K562 (cell line): ENCODE measurements at regions not wholly inside any gene's neighbourhood (a gene's known extent, or its start where the extent isn't known, plus 50 kb on each side); places are given as distances from the start of the nearest gene placed in this dataset.

ENCODE experiments used
- ATAC-seq: fragments of 200-7000 bp; cut with Tn5 transposase; 3 replicates; pipeline ENCODE4 v1.9.1; 2020; ENCODE audit warnings: moderate library complexity
- BruUV-seq: library from RNA; stranded (reverse); fragments of 400-500 nt; replicated peaks from 2 replicates; lab custom pipeline; 2021; lab: Mats Ljungman, UMichigan
- CTCF ChIA-PET: fragments of 300-600 bp; formaldehyde crosslinking; extraction: SDS; loops from one replicate; lab custom pipeline; 2021; ENCODE audit warnings: low intra/inter-chr PET ratio; lab: Yijun Ruan, JAX
- POLR2A ChIA-PET: fragments of 300-600, 350-650 bp; sonication (Branson Sonifier 250); formaldehyde crosslinking; extraction: SDS; loops from one replicate; lab custom pipeline; 2021; ENCODE audit warnings: antibody characterized with exemption, inconsistent platforms; lab: Yijun Ruan, JAX
- DNase-seq, 4 experiments: peaks; one replicate each; pipeline versions ENCODE4 v3.0.0 to v3.0.0-alpha.2; 2011 to 2018; ENCODE audit warnings: low spot score in 3 of 4, mixed read lengths in 3 of 4; ENCODE audit errors: extremely low read depth in 1 of 4
- FAIRE-seq: peaks from 2 replicates; lab custom pipeline; 2011; peaks lifted over from hg19 to GRCh38; lab: Jason Lieb, UNC
- H2AFZ ChIP-seq: 2 replicates; pipeline ENCODE4 v1.6.0; 2011; ENCODE audit warnings: low read depth, low read length, control low read depth, inconsistent platforms
- H3K27ac ChIP-seq: fragments of 200-600 bp; 3 replicates; pipeline ENCODE4 v1.8.0; 2011; ENCODE audit warnings: low read depth, mild to moderate bottlenecking, control low read depth, inconsistent platforms, low read length, moderate library complexity, mixed read lengths; ENCODE audit errors: extremely low read depth
- H3K27me3 ChIP-seq, 2 experiments: fragments of 300-600 bp in 1 of 2; 2 replicates in 1 of 2; 3 replicates in 1 of 2; pipeline versions ENCODE4 v1.6.0 to v1.8.0; 2011; ENCODE audit warnings: inconsistent platforms in 2 of 2, low read length in 2 of 2, mild to moderate bottlenecking in 1 of 2, mixed read lengths in 1 of 2, moderate library complexity in 1 of 2; ENCODE audit not compliant: control insufficient read depth in 2 of 2, insufficient read depth in 2 of 2
- H3K36me3 ChIP-seq: fragments of 300-600 bp; 3 replicates; pipeline ENCODE4 v1.8.0; 2011; ENCODE audit warnings: mild to moderate bottlenecking, low read length, inconsistent platforms; ENCODE audit not compliant: control insufficient read depth, insufficient read depth
- H3K4me1 ChIP-seq, 2 experiments: fragments of 200-600 bp in 1 of 2; replicated peaks in 1 of 2; 2 replicates in 1 of 2; 3 replicates in 1 of 2; pipeline versions ENCODE4 v1.5.1 to v1.8.0; 2011; ENCODE audit warnings: inconsistent platforms in 2 of 2, low read length in 2 of 2, mild to moderate bottlenecking in 1 of 2, mixed read lengths in 1 of 2, moderate library complexity in 1 of 2; ENCODE audit not compliant: control insufficient read depth in 2 of 2, insufficient read depth in 2 of 2
- H3K4me2 ChIP-seq: 2 replicates; pipeline ENCODE4 v1.6.1; 2011; ENCODE audit warnings: low read length, control low read depth, inconsistent platforms, mixed read lengths; ENCODE audit not compliant: insufficient read depth
- H3K4me3 ChIP-seq: fragments of 200-600 bp; sonication (generic), shearing (Covaris generic); 2 replicates; pipeline ENCODE4 v1.5.1; 2016; ENCODE audit warnings: control low read depth, inconsistent platforms
- H3K79me2 ChIP-seq: fragments of 200-600 bp; 3 replicates; pipeline ENCODE4 v1.8.0; 2011; ENCODE audit warnings: low read length, inconsistent platforms; ENCODE audit not compliant: control insufficient read depth, insufficient read depth
- H3K9ac ChIP-seq, 2 experiments: 2 replicates each; pipeline versions ENCODE4 v1.6.0 to v1.6.1; 2011; ENCODE audit warnings: low read depth in 2 of 2, low read length in 2 of 2, control low read depth in 1 of 2, inconsistent platforms in 1 of 2, mild to moderate bottlenecking in 1 of 2, mixed read lengths in 1 of 2; ENCODE audit not compliant: insufficient read depth in 1 of 2
- H3K9me1 ChIP-seq: one replicate; pipeline ENCODE4 v1.6.0; 2011; ENCODE audit warnings: inconsistent platforms, mild to moderate bottlenecking, low read length, moderate library complexity; ENCODE audit not compliant: control insufficient read depth, insufficient read depth
- H3K9me3 ChIP-seq: replicated peaks from 2 replicates; pipeline ENCODE4 v1.5.1; 2011; ENCODE audit warnings: low read depth, low read length, inconsistent platforms; ENCODE audit not compliant: control insufficient read depth, insufficient read depth
- H4K20me1 ChIP-seq: replicated peaks from 2 replicates; pipeline ENCODE4 v1.6.1; 2011; ENCODE audit warnings: low read length, inconsistent platforms, mixed read lengths; ENCODE audit not compliant: control insufficient read depth, insufficient read depth
- CHD2 ChIP-seq: IDR thresholded peaks from 2 replicates; pipeline ENCODE4 v1.6.1; 2011; ENCODE audit warnings: low read depth, low read length
- DEAF1 ChIP-seq: fragments of 450-650 bp; formaldehyde crosslinking; IDR thresholded peaks from 2 replicates; pipeline ENCODE4 v1.4.0; 2020; ENCODE audit warnings: mild to moderate bottlenecking, moderate library complexity
- HDAC3 ChIP-seq: fragments of 450-650 bp; IDR thresholded peaks from 2 replicates; pipeline ENCODE4 v1.6.1; 2018; ENCODE audit warnings: borderline replicate concordance, mild to moderate bottlenecking, moderate library complexity; ENCODE audit not compliant: partially characterized antibody
- MECOM ChIP-seq: fragments of 250-450 bp; sonication (Bioruptor Pico); IDR thresholded peaks from 2 replicates; pipeline ENCODE4 v1.8.0; 2022; ENCODE audit warnings: inconsistent platforms
- MNT ChIP-seq, 2 experiments: fragments of 450-650 bp; conservative IDR thresholded peaks; 2 replicates each; pipeline ENCODE4 v1.6.1; 2017; ENCODE audit warnings: mild to moderate bottlenecking in 2 of 2, moderate library complexity in 2 of 2
- NFE2 ChIP-seq: IDR thresholded peaks from 2 replicates; pipeline ENCODE4 v1.6.1; 2014; ENCODE audit warnings: antibody characterized with exemption, low read depth
- RCOR1 ChIP-seq, 2 experiments: IDR thresholded peaks; 2 replicates each; pipeline ENCODE4 v1.6.1; 2012; ENCODE audit warnings: low read depth in 2 of 2, low read length in 2 of 2, borderline replicate concordance in 1 of 2, improper control_type of control experiment in 1 of 2
- THRA ChIP-seq: fragments of 450-650 bp; IDR thresholded peaks from 2 replicates; pipeline ENCODE4 v1.6.1; 2017; ENCODE audit warnings: mild to moderate bottlenecking, moderate library complexity
- ZSCAN32 ChIP-seq: fragments of 450-650 bp; formaldehyde crosslinking; IDR thresholded peaks from 2 replicates; pipeline ENCODE4 v1.4.0; 2020; ENCODE audit warnings: mild to moderate bottlenecking, moderate library complexity
- WGBS: fragments of 100-300 bp; shearing (Covaris generic); methylation state at CpG from one replicate; pipeline ENCODE4 v1.1.6; 2016; ENCODE audit warnings: low coverage, mixed read lengths; ENCODE audit not compliant: insufficient coverage; ENCODE audit errors: missing lambda C conversion rate; 5-methylcytosine and 5-hydroxymethylcytosine counted together
- in situ Hi-C: fragments of 300-500 bp; cut with MboI; formaldehyde crosslinking; loops from 4 replicates; pipeline ENCODE4 v1.15.0; 2018; ENCODE audit warnings: inconsistent platforms, mixed read lengths
- intact Hi-C: fragments of 100-400 bp; cut with micrococcal nuclease; formaldehyde crosslinking; loops from 2 replicates; pipeline ENCODE4 v1.14.2; 2022
- TF ChIP-seq, protein P1 (sequence below), 3 experiments: IDR thresholded peaks in 2 of 3; conservative IDR thresholded peaks in 1 of 3; 2 replicates each; pipeline ENCODE4 v1.5.1; 2011 to 2012; ENCODE audit warnings: low read length in 3 of 3, mild to moderate bottlenecking in 3 of 3, control low read depth in 2 of 3, improper control_type of control experiment in 1 of 3, inconsistent platforms in 1 of 3, low read depth in 1 of 3, mixed read lengths in 1 of 3, moderate library complexity in 1 of 3; ENCODE audit not compliant: insufficient read depth in 2 of 3

DNA sequence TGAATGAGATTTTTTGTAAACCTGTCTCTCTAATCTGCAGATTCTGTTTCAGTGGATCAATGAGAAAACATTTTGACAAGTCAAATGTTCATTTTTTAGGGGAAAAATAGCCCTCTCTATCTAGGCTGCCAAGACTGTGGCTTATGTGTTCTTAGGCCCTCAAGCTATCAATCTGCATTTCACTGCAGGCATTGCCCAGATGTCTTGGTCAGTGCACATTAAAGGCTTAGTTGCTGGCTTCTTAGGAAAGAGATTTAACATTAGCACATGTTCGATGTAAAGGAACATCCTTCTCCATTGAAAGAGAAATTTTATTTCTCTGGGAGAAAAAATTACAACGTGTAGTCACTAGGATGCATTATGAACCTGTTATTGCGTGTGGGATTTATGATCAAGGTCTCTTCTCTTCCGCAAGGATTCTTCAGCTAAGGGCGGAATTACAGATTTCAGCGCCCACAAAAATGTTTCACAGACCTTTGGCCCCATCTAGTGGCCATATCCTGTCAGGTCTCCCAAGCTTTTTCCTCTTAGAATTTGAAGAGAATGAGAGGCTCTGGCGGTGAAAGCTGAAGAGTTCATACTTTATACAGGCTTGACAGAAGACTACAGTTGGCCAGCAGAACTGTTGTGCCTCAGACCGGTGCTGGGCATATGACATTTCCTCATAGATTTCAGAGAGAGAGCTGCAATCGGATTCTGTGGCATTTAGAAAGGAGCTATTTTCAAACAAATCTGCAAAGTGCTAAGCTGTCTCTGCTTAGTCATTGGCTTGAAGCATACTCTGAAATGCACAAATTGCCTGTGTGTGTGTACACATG, 144.6 kb upstream of the NOCT start:
- Histone ChIP-seq H3K79me2 (no peaks in the 10 kb centered on the region), H3K9me1 (no peaks in the 10 kb centered on the region), H4K20me1 (no peaks in the 10 kb centered on the region), H3K9me3 (no peaks in the 10 kb centered on the region), H3K27me3 (peaks cover 12 to 29% of the 10 kb centered on the region in 2 experiments), H3K36me3 (no peaks in the 10 kb centered on the region), H3K9ac (no peak overlapping the region), H2AFZ (0 out of 2 replicates have a peak overlapping the region, but pooled peaks have one; percentile 30), H3K4me2 (no peak overlapping the region), H3K4me1 (no peaks in the 10 kb centered on the region; a peak in 1 of 5 replicates), H3K4me3 (no peak overlapping the region), H3K27ac (no peak overlapping the region)
- ChIA-PET CTCF (interaction anchor here (0.7 to 1.2 kb wide), 3 partner anchors 836 to 1746 kb away, joined by 3 to 6 read pairs (median 3); no protein-coding TSS in a partner anchor), POLR2A (interaction anchor here (0.6 to 1.5 kb wide), 4 partner anchors 46 to 629 kb away, joined by 3 to 5 read pairs (median 3); partner anchors contain the start of gene SLC7A11)
- intact Hi-C loops (loop anchor here (1.0 to 5.0 kb wide), 6 partner anchors 48 to 834 kb away; no protein-coding TSS in a partner anchor), in situ Hi-C loops (loop anchor here (10.0 to 25.0 kb wide), 3 partner anchors 186 to 1134 kb away; no protein-coding TSS in a partner anchor)
- ATAC-seq, result peak; percentile 86
- no TSS peak for BruUV-seq
- 7% methylated on average over 9 of the region's 9 CpGs for WGBS
- FAIRE-seq, result peak; percentile 93
- peak; percentile 58 to 78 (median 60) for DNase-seq
- TF ChIP-seq MECOM (CRISPR knock-in tag) (0 out of 2 replicates have a peak, but pooled peaks have one; percentile 31), NFE2 (0 out of 2 replicates have a peak, but pooled peaks have one; percentile 2), THRA (no peak), CHD2 (no peak), DEAF1 (CRISPR knock-in tag) (peak; percentile 69), ZSCAN32 (CRISPR knock-in tag) (no peak), MNT (conservative IDR thresholded peaks at IDR 0.05) (no peak), RCOR1 (IDR thresholded peaks at IDR 0.05; ENCODE audit: borderline replicate concordance in 1 of 2, low read depth in 2 of 2, low read length in 2 of 2) (peak in 1 of 2 experiments; percentile 46; a peak in 1 of 4 replicates), HDAC3 (no peak)
- TF ChIP-seq, protein P1, sequence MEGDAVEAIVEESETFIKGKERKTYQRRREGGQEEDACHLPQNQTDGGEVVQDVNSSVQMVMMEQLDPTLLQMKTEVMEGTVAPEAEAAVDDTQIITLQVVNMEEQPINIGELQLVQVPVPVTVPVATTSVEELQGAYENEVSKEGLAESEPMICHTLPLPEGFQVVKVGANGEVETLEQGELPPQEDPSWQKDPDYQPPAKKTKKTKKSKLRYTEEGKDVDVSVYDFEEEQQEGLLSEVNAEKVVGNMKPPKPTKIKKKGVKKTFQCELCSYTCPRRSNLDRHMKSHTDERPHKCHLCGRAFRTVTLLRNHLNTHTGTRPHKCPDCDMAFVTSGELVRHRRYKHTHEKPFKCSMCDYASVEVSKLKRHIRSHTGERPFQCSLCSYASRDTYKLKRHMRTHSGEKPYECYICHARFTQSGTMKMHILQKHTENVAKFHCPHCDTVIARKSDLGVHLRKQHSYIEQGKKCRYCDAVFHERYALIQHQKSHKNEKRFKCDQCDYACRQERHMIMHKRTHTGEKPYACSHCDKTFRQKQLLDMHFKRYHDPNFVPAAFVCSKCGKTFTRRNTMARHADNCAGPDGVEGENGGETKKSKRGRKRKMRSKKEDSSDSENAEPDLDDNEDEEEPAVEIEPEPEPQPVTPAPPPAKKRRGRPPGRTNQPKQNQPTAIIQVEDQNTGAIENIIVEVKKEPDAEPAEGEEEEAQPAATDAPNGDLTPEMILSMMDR (IDR thresholded peaks at IDR 0.05 in 2 of 3, conservative IDR thresholded peaks at IDR 0.05 in 1 of 3; ENCODE audit: insufficient read depth in 2 of 3, low read depth in 1 of 3, low read length in 3 of 3), result peak; percentile 76 to 89 (median 80)
